HG03060 (cell line): ENCODE measurements at regions not wholly inside any gene's neighbourhood (a gene's known extent, or its start where the extent isn't known, plus 50 kb on each side); places are given as distances from the start of the nearest gene placed in this dataset.

ENCODE experiments used
- ATAC-seq: cut with Tn5 transposase; IDR thresholded peaks from one replicate; pipeline ENCODE4 v1.9.1; 2021; ENCODE audit warnings: low read depth, moderate number of reproducible peaks; ENCODE audit not compliant: unreplicated experiment

DNA sequence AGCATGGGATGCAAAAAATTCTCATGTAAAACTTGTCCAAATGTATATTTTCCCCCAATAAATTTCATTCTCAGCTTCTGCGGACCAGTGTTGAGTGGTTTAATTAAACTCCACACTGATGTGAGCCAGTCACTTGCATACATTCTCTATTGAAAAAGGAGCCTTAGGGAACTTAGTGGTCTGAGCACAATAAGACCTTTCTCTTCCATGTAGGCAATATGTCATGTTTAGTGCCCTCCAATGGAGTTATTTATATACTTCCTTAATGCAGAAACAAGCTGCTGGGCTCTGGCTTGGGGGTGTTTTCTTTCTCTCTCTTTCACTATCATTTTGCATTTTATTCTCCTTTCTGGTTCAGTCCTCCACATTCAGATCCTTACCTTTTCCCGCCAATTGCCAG, 196.9 kb downstream of the ANAPC10 start:
- no peak for ATAC-seq

DNA sequence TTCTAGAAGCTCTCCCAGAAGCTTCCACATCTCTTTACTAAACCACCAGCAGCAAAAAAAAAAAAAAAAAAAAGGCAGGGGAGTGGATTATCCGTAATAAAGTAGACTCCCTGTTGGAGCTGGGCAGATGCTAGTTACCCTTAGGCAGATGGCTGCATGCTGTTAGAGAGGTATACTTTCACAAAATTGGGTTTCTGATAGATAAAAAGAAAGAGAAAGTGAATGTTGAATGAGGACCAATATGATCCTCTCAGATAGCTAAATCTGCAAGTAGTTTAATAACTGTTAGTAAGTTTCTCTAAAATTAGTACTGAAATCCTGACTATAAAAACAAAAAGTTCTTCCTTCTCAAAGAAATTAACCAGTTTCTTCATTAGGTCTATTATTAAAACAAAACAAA, 195.4 kb downstream of the ANAPC10 start:
- peak; percentile 57 for ATAC-seq

DNA sequence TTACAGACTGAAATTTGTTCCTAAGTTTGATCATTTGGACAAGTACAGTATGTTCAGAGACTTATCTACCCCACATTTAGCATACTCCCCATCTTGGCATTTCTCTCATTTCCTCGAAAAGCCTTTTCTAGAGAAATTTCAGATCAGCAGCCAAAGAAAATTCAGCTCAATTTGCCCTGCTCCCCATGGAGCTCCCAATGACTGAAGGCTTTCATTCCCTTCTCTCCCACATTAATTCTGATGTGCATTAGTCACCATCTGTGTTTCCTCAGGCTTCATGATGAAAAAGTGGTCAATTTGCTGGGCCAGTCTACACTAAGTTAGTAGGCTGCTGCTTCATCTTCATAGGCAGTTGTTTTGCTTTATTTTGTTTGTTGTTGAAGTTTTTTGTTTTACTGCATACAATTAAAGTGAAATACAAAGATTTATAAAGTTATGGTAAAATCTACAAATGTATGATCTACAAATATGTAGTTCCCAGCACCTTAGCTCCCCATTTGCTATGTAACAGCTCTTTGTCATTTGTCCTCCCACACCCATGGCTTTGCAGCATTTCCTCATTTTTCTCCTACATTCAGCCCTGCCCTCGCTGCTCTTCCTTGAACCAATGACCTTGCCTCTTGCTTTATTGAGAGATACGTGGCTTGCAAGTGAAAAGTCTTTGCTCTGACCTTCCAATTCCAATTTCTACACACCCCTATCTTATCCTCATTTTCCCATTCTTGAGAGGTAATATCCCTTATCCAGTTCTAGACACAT, 193.9 kb downstream of the ANAPC10 start:
- ATAC-seq: no peak

DNA sequence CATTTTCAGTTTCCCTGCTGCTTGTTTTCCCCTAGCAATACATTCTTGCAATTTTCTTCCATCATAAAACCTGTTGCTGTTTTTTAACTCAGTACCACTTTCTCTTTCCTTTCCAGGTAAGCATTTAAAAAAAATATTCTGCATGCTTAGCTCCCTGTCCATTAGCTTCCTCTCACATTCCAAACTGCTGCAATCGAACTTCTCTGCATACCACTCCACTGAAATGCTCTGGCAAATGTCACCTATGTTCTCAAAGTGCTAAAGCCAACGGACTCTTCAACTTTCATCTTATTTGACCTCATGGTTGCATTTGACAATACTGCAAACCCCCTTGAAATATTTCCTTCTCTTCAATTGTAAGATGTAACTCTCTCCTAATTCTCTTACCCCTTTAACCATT, 192.7 kb downstream of the ANAPC10 start:
- no peak for ATAC-seq

DNA sequence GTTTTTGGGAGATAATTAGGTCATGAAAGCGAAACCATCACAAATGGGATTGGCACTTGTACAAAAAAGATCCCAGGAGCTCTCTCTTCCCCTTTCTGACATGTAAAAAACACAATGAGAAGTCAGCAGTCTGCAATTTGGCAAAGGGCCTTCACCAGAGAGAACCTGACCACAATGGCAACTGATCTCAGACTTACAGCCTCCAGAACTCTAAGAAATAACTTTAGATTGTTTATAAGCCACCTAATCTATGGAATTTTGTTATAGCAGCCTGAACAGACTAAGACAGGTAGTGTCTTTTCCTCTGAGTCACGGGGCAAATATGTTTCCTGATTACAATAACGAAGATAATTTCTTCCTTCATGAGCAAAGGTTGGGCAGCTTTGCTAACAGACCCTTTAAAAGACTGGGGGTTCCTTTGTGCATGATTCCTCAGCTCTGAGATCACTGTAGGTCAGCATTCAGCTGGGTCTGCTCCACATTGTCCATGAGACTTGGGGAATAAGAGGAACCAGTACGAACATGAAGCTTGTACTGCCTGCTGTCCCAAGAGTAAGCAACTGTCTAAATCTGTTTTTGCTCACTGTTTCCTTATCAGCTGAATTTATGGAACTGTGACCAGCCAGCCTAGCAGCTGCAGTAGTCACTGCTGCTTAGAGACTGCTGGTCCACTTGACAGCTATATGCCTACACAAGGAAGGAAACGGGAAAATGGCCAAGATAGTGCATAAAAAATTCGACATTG, 191.6 kb downstream of the ANAPC10 start:
- ATAC-seq: no peak

DNA sequence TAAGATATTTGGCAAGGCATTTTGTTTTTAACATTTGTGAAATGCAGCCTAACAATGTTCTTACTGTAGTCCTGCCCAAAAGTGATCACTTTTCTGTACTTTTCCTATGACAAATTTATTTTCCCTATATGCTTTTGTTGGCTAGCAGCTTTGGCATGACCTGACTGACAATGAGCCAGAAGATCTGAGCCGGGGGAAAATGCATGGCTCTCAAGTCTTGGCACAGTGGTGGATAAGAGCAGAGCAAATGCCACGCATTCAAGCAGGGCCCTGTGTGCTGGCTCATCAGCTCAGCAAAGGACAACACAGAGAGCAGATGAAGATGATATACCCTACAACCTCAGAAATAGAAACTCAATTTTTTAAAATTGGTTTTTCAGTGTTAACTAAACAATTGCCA, 187.3 kb downstream of the ANAPC10 start:
- ATAC-seq: no peak
